ENCODE measurements at regions not wholly inside any gene's neighbourhood (a gene's known extent, or its start where the extent isn't known, plus 50 kb on each side); places are given as distances from the start of the nearest gene placed in this dataset.
"Not testable (repeated sequence)": the region's sequence is repeated elsewhere in the genome, so short reads cannot be mapped to it uniquely, and the experiment has no call there.

DNA sequence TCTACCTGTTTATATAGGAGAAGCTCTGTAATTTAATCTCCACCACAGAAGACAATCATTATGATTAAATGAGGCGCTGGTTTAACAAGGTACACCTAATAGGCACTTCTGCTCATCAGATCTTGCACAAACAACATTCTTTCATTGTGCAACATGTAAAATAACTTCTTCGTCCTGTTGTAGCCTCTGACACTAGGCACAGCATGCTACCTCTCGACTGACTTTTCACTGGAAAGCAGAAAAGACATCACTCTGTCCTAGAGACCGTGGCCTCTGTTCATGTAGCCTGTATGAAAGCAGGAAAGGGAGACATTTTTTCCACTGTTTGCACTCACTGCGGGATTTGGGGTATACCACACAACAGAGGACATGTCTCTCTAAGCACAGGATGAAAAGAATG, 316.5 kb downstream of the IRS1 start:
- in situ Hi-C loops (cut with MboI; ENCODE audit: low sequenced_read_pairs) = no loop called here

- in situ Hi-C loops (cut with MboI; ENCODE audit: low sequenced_read_pairs) = no loop called here
Observed at GRCh38 chr2:226478109-226478809, 321.4 kb downstream of the IRS1 start.

GRCh38 chr2:226477221-226478108, 322.2 kb downstream of the IRS1 start:
- in situ Hi-C loops (cut with MboI; ENCODE audit: low sequenced_read_pairs) = no loop called here

DNA sequence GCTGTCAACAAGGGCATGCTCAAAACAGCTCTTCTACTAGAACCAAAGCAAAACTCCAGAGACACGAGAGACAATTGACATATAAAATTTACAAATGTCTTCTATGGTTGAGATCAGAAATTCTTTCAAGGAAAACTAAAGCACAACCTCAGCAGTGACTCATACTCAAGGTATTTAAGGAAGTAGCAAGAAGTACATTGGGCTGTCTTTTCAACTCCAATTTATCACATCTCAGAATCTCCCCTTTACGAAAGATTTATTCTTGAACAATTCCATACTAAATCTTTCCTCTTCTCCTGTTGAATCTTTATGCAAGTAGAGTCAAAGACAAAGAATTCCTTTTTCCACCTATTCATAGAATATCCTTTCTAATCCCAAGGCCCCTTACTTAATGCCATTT, 324.0 kb downstream of the IRS1 start:
- in situ Hi-C loops (cut with MboI; ENCODE audit: low sequenced_read_pairs) = no loop called here

GRCh38 chr2:226474131-226474530, 325.5 kb downstream of the IRS1 start:
- in situ Hi-C loops (cut with MboI; ENCODE audit: low sequenced_read_pairs) = no loop called here

DNA sequence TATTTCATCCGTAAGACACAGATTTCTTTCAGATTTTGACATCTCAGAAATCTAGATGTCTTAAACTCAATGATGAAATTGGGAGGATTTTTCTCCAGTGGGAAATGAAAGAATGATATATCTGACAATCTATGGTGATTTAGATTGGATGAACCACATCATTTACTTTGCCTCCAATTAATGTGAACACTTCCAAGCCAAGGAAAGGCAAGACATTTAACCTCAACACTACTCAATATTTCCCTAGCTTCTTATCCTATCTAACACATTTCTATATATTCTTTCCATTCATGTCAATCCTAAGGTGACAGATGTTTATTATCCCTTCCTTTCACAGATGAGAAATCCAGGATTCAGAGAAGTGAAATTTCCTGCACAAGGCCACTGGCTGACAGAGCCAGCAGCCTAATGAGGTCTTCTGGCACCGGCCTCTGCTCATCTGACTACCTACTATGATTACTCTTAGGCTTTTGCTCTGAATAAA, 327.6 kb downstream of the IRS1 start:
- in situ Hi-C loops (cut with MboI; ENCODE audit: low sequenced_read_pairs) = no loop called here

DNA sequence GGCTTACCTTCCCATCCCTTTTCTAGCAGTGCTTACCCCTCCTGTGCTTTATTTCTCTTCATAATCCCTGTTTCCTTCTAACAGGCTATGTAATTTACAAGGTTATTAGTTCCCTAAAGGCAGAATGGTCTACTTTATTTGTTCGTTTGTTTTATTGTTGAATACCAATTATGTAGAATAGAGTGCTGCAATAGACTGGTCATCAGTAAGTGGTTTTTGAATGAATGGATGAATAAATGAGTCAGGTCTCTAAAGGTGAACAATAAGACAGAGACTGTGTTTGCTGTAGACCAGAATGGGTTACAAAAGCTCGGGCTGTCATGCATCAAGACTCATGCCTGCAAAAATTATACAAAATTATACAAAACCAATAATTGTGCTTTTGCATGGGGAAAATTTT, 332.0 kb downstream of the IRS1 start:
- in situ Hi-C loops (cut with MboI; ENCODE audit: low sequenced_read_pairs) = no loop called here

- in situ Hi-C loops (cut with MboI; ENCODE audit: low sequenced_read_pairs) = no loop called here
Observed at GRCh38 chr2:226467221-226467620, 332.4 kb downstream of the IRS1 start.

- in situ Hi-C loops (cut with MboI; ENCODE audit: low sequenced_read_pairs) = no loop called here
Observed at GRCh38 chr2:226466589-226466988, 333.0 kb downstream of the IRS1 start.

DNA sequence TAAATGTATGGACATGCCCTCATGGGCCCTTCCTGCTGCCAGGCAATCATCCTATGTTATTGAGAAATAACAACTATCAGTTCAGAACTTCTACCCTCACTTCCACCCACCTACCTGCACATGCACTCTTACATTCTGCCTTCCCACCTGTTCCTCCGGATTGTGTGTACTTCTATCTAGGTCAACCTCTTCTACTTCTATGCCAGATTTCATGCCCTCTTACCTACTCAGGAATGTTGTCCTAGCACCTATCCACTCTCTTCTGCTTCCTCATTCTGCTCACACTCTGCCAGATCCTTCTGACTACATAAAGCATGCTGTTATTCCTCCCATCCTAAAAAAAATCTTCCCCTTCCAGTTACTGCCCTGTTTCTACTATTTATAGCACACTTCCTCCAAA, 333.5 kb downstream of the IRS1 start:
- in situ Hi-C loops (cut with MboI; ENCODE audit: low sequenced_read_pairs) = no loop called here

DNA sequence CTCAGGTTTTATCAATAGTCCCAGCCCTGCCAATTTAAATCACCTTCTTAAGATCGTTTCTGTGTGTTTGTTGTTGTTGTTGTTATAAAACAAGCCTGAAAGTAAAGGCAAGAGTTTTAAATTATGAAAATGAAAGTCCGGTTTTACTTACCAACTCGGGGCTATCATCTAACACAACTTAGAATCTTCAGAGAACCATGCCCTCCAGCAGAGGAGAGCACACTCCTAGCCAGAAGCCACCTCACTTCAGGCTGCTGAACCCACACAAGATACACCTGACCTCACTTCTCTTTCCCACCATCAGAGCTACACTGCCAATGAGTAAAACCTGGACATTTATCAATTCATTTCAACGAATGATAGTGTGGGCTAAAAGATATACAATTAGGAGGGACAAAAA, 335.2 kb downstream of the IRS1 start:
- in situ Hi-C loops (cut with MboI; ENCODE audit: low sequenced_read_pairs) = no loop called here

DNA sequence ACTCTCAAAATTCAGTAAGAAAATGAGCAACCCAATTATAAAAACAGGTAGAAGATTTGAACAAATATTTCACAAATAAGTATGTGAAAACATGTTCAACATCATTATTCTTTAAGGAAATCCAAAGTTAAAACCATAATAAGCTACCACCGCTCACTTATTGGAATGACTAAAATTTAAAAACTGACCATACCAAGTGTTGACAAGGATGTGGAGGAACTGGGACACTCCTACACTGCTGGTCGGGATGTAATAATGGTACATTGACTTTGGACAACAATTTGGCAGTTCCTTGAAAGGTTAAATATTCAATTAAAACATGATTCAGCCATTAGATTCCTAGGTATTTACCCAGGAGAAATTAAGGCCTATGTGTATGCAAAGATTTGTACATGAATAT, 336.5 kb downstream of the IRS1 start:
- in situ Hi-C loops (cut with MboI; ENCODE audit: low sequenced_read_pairs) = no loop called here

DNA sequence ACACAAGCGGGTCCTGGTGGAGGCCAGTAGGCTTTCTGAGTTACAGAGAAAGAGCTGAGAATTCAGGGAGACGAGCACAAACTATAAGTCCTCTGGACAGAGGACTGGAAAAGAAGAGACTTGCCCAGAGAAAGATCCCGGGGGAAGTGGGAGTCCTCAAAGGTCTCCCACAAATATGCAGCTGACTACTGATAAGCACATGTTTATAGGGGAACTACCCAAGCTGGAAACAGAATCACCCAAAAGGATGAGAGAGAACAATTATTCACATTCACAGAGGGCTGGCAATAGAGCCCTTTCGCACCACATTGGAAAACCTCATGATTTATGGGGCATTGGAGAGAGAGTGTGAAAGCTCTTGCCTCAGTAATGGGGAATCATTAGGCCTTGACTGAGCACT, 337.6 kb downstream of the IRS1 start:
- in situ Hi-C loops (cut with MboI; ENCODE audit: low sequenced_read_pairs) = no loop called here

GRCh38 chr2:226456144-226456543, 343.5 kb downstream of the IRS1 start:
- in situ Hi-C loops (cut with MboI; ENCODE audit: low sequenced_read_pairs) = not testable (repeated sequence)

- in situ Hi-C loops (cut with MboI; ENCODE audit: low sequenced_read_pairs) = no loop called here
Observed at GRCh38 chr2:226452768-226453167, 346.9 kb downstream of the IRS1 start.

DNA sequence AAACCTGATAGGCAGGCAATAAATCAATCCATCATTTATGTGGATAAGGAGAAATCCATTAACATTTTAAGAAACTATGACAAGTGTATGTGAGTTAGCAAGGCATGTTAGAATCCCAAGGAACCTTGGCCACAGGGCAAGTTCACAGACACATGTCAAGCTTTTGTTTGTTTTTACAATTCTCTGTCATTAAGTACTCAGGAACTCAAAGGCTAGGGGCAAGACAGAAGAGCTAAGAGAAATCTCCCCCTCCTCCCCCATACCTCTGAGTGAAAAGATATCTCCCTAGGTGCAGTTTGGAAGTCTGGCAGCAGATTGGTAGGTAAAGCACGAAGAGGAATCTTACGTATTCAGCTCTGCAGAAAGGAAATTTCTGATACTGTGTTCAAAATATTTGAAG, 348.1 kb downstream of the IRS1 start:
- in situ Hi-C loops (cut with MboI; ENCODE audit: low sequenced_read_pairs) = no loop called here

GRCh38 chr2:226450141-226450540, 349.5 kb downstream of the IRS1 start:
- in situ Hi-C loops (cut with MboI; ENCODE audit: low sequenced_read_pairs) = no loop called here

GRCh38 chr2:226447338-226448300, 352.0 kb downstream of the IRS1 start:
- in situ Hi-C loops (cut with MboI; ENCODE audit: low sequenced_read_pairs) = no loop called here

- in situ Hi-C loops (cut with MboI; ENCODE audit: low sequenced_read_pairs) = no loop called here
Observed at GRCh38 chr2:226446406-226447001, 353.1 kb downstream of the IRS1 start.

GRCh38 chr2:226445216-226445861, 354.3 kb downstream of the IRS1 start:
- in situ Hi-C loops (cut with MboI; ENCODE audit: low sequenced_read_pairs) = no loop called here
